ENCODE measurements at regions not wholly inside any gene's neighbourhood (a gene's known extent, or its start where the extent isn't known, plus 50 kb on each side); places are given as distances from the start of the nearest gene placed in this dataset.

- no peak for DNase-seq
These were observed 57.7 kb upstream of the SLC7A11 start for GRCh38 chr4:138299881-138300280.

GRCh38 chr4:138298866-138299265 is 56.7 kb upstream of the SLC7A11 start:
- DNase-seq = no peak

GRCh38 chr4:138298431-138298830 is 56.3 kb upstream of the SLC7A11 start:
- no peak for DNase-seq

- DNase-seq = no peak
These were observed 55.7 kb upstream of the SLC7A11 start for GRCh38 chr4:138297743-138298405.

GRCh38 chr4:138292321-138292720 is 50.2 kb upstream of the SLC7A11 start:
- no peak for DNase-seq
